Suprapubic skin (tissue), 4 donors: ENCODE measurements at regions not wholly inside any gene's neighbourhood (a gene's known extent, or its start where the extent isn't known, plus 50 kb on each side); places are given as distances from the start of the nearest gene placed in this dataset.

Experiments
- DNase-seq, 2 donors: peaks; one replicate each; pipeline ENCODE4 v3.0.0-alpha.2; 2019; ENCODE audit warnings: low spot score in 2 of 2
- H3K27ac ChIP-seq: fragments of 200-600 bp; sonication (generic); one replicate; pipeline ENCODE4 v1.5.1; 2019
- H3K27me3 ChIP-seq: fragments of 200-600 bp; sonication (generic); one replicate; pipeline ENCODE4 v1.5.1; 2019
- H3K36me3 ChIP-seq: fragments of 200-600 bp; sonication (generic); one replicate; pipeline ENCODE4 v1.5.1; 2019
- H3K4me1 ChIP-seq: fragments of 200-600 bp; sonication (generic); one replicate; pipeline ENCODE4 v1.5.1; 2019
- H3K4me3 ChIP-seq: fragments of 200-600 bp; sonication (generic); one replicate; pipeline ENCODE4 v1.5.1; 2019; ENCODE audit warnings: mild to moderate bottlenecking
- H3K9me3 ChIP-seq: fragments of 200-600 bp; sonication (generic); one replicate; pipeline ENCODE4 v1.5.1; 2019
- EP300 ChIP-seq: sonication (generic); formaldehyde crosslinking; IDR thresholded peaks from one replicate; pipeline ENCODE4 v1.6.1; 2017; ENCODE audit warnings: antibody characterized with exemption
- POLR2A ChIP-seq, 2 donors: fragments of 450-650 bp; IDR thresholded peaks; one replicate each; pipeline ENCODE4 v1.6.1; 2017; ENCODE audit warnings: antibody characterized with exemption in 2 of 2, mild to moderate bottlenecking in 2 of 2, moderate library complexity in 2 of 2
- POLR2AphosphoS5 ChIP-seq, 3 donors: sonication (generic); formaldehyde crosslinking; IDR thresholded peaks; one replicate each; pipeline ENCODE4 v1.6.1; 2017; ENCODE audit warnings: antibody characterized with exemption in 3 of 3
- WGBS: methylation state at CpG from one replicate; pipeline ENCODE4 v1.1.5; 2018; 5-methylcytosine and 5-hydroxymethylcytosine counted together
- TF ChIP-seq, protein P1 (sequence below), 2 donors: fragments of 200-600 bp in 1 of 2; fragments of 450-650 bp in 1 of 2; sonication (generic) in 1 of 2; IDR thresholded peaks; one replicate each; pipeline ENCODE4 v1.5.1; 2016 to 2019; ENCODE audit warnings: antibody characterized with exemption in 2 of 2, mild to moderate bottlenecking in 1 of 2, moderate library complexity in 1 of 2

DNA sequence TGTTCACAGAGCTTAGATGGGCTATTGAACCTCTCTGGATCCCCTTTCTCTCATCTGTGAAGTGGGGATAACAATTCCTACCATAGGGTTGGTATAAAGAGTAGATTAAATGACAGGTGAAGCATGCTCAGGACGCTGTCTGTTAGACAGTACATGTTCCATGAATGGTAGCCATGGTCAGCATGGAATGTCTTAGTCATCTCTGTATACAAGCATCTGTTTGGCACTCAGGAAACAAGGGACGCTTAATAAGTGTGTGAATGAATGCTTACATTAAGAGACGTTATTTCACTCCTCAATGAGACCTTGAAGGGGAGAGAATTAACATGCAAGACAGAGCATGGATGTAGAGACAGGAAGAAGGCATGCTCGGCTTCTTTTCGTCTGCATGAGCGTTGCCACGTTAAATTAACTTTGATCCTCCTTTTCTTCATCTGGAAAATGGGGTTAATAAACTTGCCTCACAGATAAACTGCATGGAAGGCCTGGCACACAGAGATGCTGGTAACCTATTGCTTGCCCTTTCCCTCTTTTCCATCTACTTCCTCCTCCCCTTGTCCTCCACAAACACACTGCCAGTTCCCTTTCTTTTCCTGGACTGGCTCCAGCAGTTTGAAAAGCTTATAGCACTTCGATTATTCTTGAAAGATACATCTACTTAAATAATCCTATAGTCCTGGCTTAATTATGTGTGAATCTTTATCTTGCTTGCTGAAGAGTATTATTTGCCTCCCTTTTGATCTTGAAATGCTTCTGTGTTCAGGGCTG lies 267.2 kb upstream of the MTNR1B start:
- Histone ChIP-seq H3K4me1 (peaks cover 4% of the 10 kb centered on the region), H3K27me3 (no peaks in the 10 kb centered on the region), H3K9me3 (no peaks in the 10 kb centered on the region), H3K4me3 (no peak overlapping the region), H3K36me3 (no peaks in the 10 kb centered on the region), H3K27ac (no peak overlapping the region)
- no peak for DNase-seq
- TF ChIP-seq EP300 = no peak
- 68% methylated on average over 8 of the region's 8 CpGs for WGBS

DNA sequence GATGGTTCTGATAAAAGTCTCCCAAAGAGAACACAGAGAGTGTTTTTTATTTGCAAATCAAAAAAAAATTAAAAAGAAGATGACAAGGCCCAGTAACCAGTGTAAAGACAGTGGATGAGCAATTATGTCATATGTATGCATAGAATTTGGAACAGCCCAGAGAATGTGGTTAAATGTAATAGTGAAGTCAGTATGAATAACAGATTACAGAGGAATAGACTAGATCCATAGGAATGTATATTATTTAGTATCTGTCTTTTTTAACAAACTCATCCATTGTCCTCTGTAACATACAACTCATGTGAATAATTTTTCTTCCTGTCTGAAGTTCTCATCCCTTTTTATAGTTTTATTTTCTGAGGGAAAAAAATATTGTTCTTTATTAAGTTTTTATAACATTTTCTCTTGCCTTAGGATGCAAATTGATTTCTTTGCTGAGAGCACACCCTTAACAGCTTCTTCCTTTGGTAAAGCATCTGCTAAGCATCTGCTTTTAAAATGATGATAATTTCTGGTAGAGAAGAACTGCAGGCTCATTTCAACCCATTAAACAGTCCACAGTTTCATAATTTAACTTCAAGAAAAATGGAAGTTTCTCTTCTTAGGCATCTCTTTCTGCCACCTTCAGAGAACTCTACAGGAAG lies 266.5 kb upstream of the MTNR1B start:
- Histone ChIP-seq H3K4me1 (peaks cover 11% of the 10 kb centered on the region), H3K27ac (no peak overlapping the region), H3K9me3 (no peaks in the 10 kb centered on the region), H3K4me3 (no peak overlapping the region), H3K27me3 (no peaks in the 10 kb centered on the region), H3K36me3 (no peaks in the 10 kb centered on the region)
- TF ChIP-seq POLR2A (IDR thresholded peaks at IDR 0.05) (no peak), EP300 (no peak), POLR2AphosphoS5 (IDR thresholded peaks at IDR 0.05) (no peak)
- TF ChIP-seq, protein P1, sequence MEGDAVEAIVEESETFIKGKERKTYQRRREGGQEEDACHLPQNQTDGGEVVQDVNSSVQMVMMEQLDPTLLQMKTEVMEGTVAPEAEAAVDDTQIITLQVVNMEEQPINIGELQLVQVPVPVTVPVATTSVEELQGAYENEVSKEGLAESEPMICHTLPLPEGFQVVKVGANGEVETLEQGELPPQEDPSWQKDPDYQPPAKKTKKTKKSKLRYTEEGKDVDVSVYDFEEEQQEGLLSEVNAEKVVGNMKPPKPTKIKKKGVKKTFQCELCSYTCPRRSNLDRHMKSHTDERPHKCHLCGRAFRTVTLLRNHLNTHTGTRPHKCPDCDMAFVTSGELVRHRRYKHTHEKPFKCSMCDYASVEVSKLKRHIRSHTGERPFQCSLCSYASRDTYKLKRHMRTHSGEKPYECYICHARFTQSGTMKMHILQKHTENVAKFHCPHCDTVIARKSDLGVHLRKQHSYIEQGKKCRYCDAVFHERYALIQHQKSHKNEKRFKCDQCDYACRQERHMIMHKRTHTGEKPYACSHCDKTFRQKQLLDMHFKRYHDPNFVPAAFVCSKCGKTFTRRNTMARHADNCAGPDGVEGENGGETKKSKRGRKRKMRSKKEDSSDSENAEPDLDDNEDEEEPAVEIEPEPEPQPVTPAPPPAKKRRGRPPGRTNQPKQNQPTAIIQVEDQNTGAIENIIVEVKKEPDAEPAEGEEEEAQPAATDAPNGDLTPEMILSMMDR (IDR thresholded peaks at IDR 0.05) = no peak
- no peak for DNase-seq

DNA sequence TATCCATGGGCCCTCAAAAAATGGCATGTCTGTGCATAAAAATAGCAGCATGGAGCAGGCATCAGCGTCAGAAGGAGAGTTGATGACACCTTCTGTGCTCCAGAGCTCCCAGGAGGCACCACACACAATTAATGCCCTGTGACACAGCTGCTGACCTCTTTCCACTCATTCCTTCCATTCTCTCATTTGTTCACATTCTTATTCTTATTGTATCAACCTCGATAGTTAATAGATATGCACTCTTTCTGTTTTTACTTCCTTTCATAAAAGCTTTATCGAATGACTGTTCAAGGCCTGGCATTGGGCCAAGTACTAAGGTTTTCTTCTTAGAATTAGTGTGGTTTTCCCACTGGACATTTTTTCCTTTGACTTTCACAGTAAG lies 266.0 kb upstream of the MTNR1B start:
- Histone ChIP-seq H3K36me3 (no peaks in the 10 kb centered on the region), H3K4me1 (peaks cover 12% of the 10 kb centered on the region), H3K27me3 (no peaks in the 10 kb centered on the region), H3K27ac (no peak overlapping the region), H3K9me3 (no peaks in the 10 kb centered on the region), H3K4me3 (no peak overlapping the region)
- WGBS = 35% methylated on average over 3 of the region's 3 CpGs
- TF ChIP-seq POLR2AphosphoS5 (IDR thresholded peaks at IDR 0.05) = no peak
- TF ChIP-seq, protein P1 (IDR thresholded peaks at IDR 0.05) = no peak
- no peak for TF ChIP-seq POLR2A (IDR thresholded peaks at IDR 0.05)
- no peak for TF ChIP-seq EP300
- DNase-seq = no peak

- 46% methylated on average over 2 of the region's 3 CpGs for WGBS
- TF ChIP-seq EP300 (no peak), POLR2A (IDR thresholded peaks at IDR 0.05) (no peak), POLR2AphosphoS5 (IDR thresholded peaks at IDR 0.05) (peak in 1 of 3 donors; percentile 52)
- H3K27me3 ChIP-seq = no peaks in the 10 kb centered on the region
- no peaks in the 10 kb centered on the region for H3K9me3 ChIP-seq
- H3K4me3 ChIP-seq = no peak overlapping the region
- no peak for DNase-seq
- H3K36me3 ChIP-seq = no peaks in the 10 kb centered on the region
- no peak overlapping the region for H3K27ac ChIP-seq
- H3K4me1 ChIP-seq = peaks cover 12% of the 10 kb centered on the region
These were observed 262.3 kb upstream of the MTNR1B start for GRCh38 chr11:92707173-92707619.

DNA sequence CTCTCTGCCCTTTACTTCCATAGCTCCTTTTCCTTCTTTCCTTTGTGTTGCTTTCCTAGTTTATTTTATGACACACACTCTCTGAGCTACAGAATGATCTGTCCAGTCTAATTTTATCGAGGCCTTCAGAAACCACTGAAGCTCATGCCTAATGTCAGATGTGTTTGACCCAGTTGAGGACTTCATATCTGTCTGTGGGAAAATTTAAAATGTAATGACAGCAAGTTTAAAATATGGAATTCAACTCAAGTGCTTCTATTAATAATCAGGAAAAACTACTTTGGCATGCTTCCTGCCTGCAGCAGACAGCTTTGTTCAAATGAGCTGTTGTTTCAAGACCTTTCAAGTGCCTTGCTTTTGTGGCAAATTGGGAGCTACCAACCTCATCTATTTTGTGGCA lies 261.8 kb upstream of the MTNR1B start:
- Histone ChIP-seq H3K4me1 (peaks cover 12% of the 10 kb centered on the region), H3K27ac (no peak overlapping the region), H3K4me3 (no peak overlapping the region), H3K9me3 (no peaks in the 10 kb centered on the region), H3K27me3 (no peaks in the 10 kb centered on the region), H3K36me3 (no peaks in the 10 kb centered on the region)
- DNase-seq = no peak
- TF ChIP-seq, protein P1 (IDR thresholded peaks at IDR 0.05) = no peak
- TF ChIP-seq EP300 = no peak
- TF ChIP-seq POLR2AphosphoS5 (IDR thresholded peaks at IDR 0.05) = no peak
- TF ChIP-seq POLR2A (IDR thresholded peaks at IDR 0.05) = no peak
- 29% methylated on average over 1 of the region's 1 CpG for WGBS

DNA sequence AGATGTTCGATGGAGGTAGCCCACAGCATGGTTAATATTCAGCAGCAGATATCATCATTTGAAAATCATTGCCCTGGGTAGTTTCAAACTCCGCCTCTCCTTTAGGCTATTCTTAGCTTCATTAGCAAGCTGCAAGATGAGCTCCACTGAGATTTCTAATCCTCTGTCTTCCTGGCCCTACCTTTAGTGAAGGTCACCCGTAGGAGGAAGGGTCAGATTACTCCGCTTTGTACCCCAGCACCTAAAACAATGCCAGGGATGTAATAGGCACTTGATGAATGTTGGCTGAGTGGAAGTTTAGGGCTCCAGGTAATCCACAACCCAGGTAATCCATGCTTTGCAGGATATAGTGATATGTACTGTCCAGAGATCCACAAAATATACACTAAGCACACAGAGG lies 260.1 kb upstream of the MTNR1B start:
- no peak for TF ChIP-seq POLR2A (IDR thresholded peaks at IDR 0.05)
- no peak for TF ChIP-seq EP300
- no peak for TF ChIP-seq POLR2AphosphoS5 (IDR thresholded peaks at IDR 0.05)
- TF ChIP-seq, protein P1 (IDR thresholded peaks at IDR 0.05) = no peak
- Histone ChIP-seq H3K27me3 (no peaks in the 10 kb centered on the region), H3K9me3 (no peaks in the 10 kb centered on the region), H3K27ac (no peak overlapping the region), H3K4me1 (peaks cover 12% of the 10 kb centered on the region), H3K4me3 (no peak overlapping the region), H3K36me3 (no peaks in the 10 kb centered on the region)
- WGBS = 90% methylated on average over 4 of the region's 4 CpGs
- no peak for DNase-seq
